ENCODE measurements at regions not wholly inside any gene's neighbourhood (a gene's known extent, or its start where the extent isn't known, plus 50 kb on each side); places are given as distances from the start of the nearest gene placed in this dataset.

DNA sequence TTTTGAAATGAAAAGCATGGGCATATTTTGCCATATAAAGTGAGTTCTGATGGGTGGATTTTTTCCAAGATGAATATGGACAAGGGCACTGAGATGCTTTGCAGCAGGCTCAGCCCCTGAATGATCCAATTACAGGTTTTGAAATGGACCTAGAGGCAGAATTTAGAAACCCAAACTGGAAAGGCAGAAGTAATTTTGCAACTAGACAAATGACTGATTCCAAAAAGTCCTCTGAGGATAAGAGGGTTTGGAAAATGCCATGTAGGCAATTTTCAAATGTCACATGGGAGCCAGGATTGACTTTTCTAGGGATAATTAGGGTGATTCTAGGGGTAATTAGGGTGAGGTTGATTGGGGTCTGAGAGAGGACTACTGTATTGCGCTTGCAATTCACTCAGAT is 148.9 kb upstream of the ZNF648 start:
- no peak for DNase-seq (ENCODE audit: extremely low spot score)
- H3K9me3 ChIP-seq = no peaks in the 10 kb centered on the region
- H3K36me3 ChIP-seq = no peaks in the 10 kb centered on the region
- H3K4me1 ChIP-seq = peaks cover 11 to 30% (median 25%) of the 10 kb centered on the region in 4 donors
- H3K27me3 ChIP-seq = no peaks in the 10 kb centered on the region
- peak overlapping the region in 1 of 4 donors; percentile 23 for H3K27ac ChIP-seq (replicated peaks in 1 of 4)
- intact Hi-C loops (cut with DNase I) = no loop called here
- TF ChIP-seq POLR2A (IDR thresholded peaks at IDR 0.05; ENCODE audit: low read depth) (no peak), EP300 (IDR thresholded peaks at IDR 0.05) (no peak), CTCF (IDR thresholded peaks at IDR 0.05) (no peak), POLR2AphosphoS5 (IDR thresholded peaks at IDR 0.05) (peak in 1 of 2 donors; percentile 13)
- 100% methylated on average over 1 of the region's 1 CpG for WGBS
- no peak overlapping the region for H3K4me3 ChIP-seq

DNA sequence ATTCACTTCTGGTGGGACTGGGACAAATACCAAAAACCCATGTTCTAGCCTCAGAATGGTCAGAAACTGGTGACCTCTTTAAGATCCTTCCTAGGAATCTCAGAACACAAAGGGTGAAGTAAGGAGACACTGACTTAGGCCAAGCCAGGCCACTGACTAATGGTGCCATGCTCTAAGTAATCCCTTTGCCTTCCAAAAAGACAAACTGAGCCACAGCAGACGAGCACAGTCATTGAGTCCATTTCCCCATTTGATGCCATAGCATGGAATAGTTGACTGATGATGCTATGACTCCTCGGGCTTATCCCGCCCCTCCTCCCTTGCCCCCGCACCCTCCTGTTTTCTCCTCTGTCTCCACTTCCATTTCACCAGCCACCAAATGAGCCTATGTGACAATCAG is 145.8 kb upstream of the ZNF648 start:
- Histone ChIP-seq H3K4me3 (no peak overlapping the region), H3K27ac (replicated peaks in 1 of 4) (peak overlapping the region; percentile 66 to 75 (median 72)), H3K36me3 (no peaks in the 10 kb centered on the region), H3K9me3 (no peaks in the 10 kb centered on the region), H3K27me3 (no peaks in the 10 kb centered on the region), H3K4me1 (peaks cover 11 to 60% (median 41%) of the 10 kb centered on the region in 4 donors)
- DNase-seq (ENCODE audit: extremely low spot score) = no peak
- TF ChIP-seq CTCF (IDR thresholded peaks at IDR 0.05) (no peak), POLR2A (IDR thresholded peaks at IDR 0.05; ENCODE audit: low read depth) (no peak), POLR2AphosphoS5 (IDR thresholded peaks at IDR 0.05) (no peak), EP300 (IDR thresholded peaks at IDR 0.05) (no peak)
- WGBS = 72% methylated on average over 4 of the region's 4 CpGs
- intact Hi-C loops (cut with DNase I) = loop anchor here (5.0 kb wide), 1 partner anchor 185 kb away; the partner anchor contains the start of gene GLUL

- peak; percentile 92 for DNase-seq (ENCODE audit: extremely low spot score)
- peaks cover 11 to 66% (median 47%) of the 10 kb centered on the region in 4 donors for H3K4me1 ChIP-seq
- WGBS = 65% methylated on average over 4 of the region's 4 CpGs
- H3K27ac ChIP-seq (replicated peaks in 1 of 4) = peak overlapping the region; percentile 66 to 75 (median 72)
- H3K27me3 ChIP-seq = no peaks in the 10 kb centered on the region
- intact Hi-C loops (cut with DNase I) = loop anchor here (5.0 kb wide), 1 partner anchor 186 kb away; the partner anchor contains the start of gene GLUL
- peak; percentile 33 for TF ChIP-seq EP300 (IDR thresholded peaks at IDR 0.05)
- TF ChIP-seq POLR2A (IDR thresholded peaks at IDR 0.05; ENCODE audit: low read depth) = no peak
- peak; percentile 79 to 83 for TF ChIP-seq POLR2AphosphoS5 (IDR thresholded peaks at IDR 0.05)
- TF ChIP-seq CTCF (IDR thresholded peaks at IDR 0.05) = no peak
- H3K9me3 ChIP-seq = no peaks in the 10 kb centered on the region
- H3K36me3 ChIP-seq = no peaks in the 10 kb centered on the region
- H3K4me3 ChIP-seq = no peak overlapping the region
Observed at GRCh38 chr1:182206626-182207239, 145.2 kb upstream of the ZNF648 start.

DNA sequence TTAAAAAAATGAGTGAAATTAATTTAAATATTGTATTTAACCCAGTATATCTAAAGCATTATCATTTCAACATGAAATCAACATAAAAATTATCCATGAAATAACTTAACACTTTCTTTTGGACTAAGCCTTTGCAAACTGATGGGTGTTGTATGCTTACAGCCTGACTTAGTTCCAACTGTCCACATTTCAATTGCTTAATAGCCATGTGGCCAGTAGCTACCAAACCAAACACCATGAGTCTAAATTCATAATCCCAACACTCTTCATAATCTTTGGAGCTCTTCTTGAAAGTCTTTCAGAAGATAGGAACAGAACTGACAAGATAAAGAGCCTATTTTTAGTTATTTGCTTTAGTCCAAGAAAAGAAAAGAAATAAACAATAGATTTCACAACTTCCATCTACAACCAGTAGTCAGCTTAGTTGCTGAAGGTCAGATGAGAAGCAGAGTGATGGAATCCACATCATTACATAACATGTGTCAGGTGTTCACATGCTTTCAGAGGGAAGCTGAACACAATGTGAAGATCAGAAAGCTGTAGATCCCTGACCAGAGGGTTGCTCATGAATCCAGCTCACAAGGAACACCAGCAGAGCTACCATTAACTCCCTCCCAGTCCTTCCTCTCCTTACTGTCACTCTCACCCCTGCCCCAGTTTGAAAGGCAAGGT is 144.0 kb upstream of the ZNF648 start:
- Histone ChIP-seq H3K27ac (replicated peaks in 1 of 4) (peak overlapping the region; percentile 66 to 75 (median 72)), H3K4me3 (no peak overlapping the region), H3K4me1 (peaks cover 11 to 75% (median 56%) of the 10 kb centered on the region in 4 donors), H3K9me3 (no peaks in the 10 kb centered on the region), H3K36me3 (no peaks in the 10 kb centered on the region), H3K27me3 (no peaks in the 10 kb centered on the region)
- no peak for TF ChIP-seq EP300 (IDR thresholded peaks at IDR 0.05)
- peak; percentile 49 to 81 for TF ChIP-seq POLR2AphosphoS5 (IDR thresholded peaks at IDR 0.05)
- no peak for TF ChIP-seq POLR2A (IDR thresholded peaks at IDR 0.05; ENCODE audit: low read depth)
- TF ChIP-seq CTCF (IDR thresholded peaks at IDR 0.05) = no peak
- no peak for DNase-seq (ENCODE audit: extremely low spot score)
- intact Hi-C loops (cut with DNase I) = loop anchor here (5.0 kb wide), 1 partner anchor 187 kb away; the partner anchor contains the start of gene GLUL

Measured in esophagus muscularis mucosa (tissue), 4 donors.